PFSK-1 (cell line): ENCODE measurements at regions not wholly inside any gene's neighbourhood (a gene's known extent, or its start where the extent isn't known, plus 50 kb on each side); places are given as distances from the start of the nearest gene placed in this dataset.

ENCODE experiments used
- POLR2AphosphoS5 ChIP-seq: IDR thresholded peaks from 2 replicates; pipeline ENCODE4 v1.6.1; 2012; ENCODE audit warnings: low read depth, mild to moderate bottlenecking, control low read depth, low read length, moderate library complexity
- SIN3A ChIP-seq: IDR thresholded peaks from 2 replicates; pipeline ENCODE4 v1.6.1; 2012; ENCODE audit warnings: mild to moderate bottlenecking, low read length, moderate library complexity, borderline replicate concordance; ENCODE audit not compliant: insufficient read depth
- TAF1 ChIP-seq: IDR thresholded peaks from 2 replicates; pipeline ENCODE4 v1.6.1; 2012; ENCODE audit warnings: low read length, control low read depth, borderline replicate concordance; ENCODE audit not compliant: insufficient read depth

DNA sequence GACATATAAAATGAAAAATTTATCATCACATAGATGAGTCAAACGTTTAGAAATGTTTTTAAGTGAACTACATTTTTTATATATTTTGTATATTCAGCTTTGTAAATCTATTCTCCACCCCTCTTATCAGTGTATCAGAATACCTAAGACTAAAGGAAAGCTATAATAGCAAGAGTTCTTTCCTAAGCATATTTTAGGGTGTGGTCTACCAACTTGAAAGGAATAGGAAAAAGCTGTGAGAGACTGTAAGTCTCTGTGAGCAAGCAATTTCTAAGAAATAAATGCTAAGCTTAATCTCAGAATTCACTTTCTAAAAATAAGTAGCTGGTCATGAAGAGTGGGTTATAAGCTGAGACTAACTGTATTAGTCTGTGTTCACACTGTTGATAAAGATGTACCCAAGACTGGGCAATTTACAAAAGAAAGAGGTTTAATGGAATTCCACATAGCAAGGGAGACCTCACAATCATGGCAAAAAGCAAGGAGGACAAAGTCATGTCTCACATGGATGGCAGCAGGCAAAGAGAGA is 175.4 kb upstream of the PREP start:
- no peak for TF ChIP-seq POLR2AphosphoS5
- TF ChIP-seq TAF1 = no peak
- no peak for TF ChIP-seq SIN3A
